H1 (cell line): ENCODE measurements at regions not wholly inside any gene's neighbourhood (a gene's known extent, or its start where the extent isn't known, plus 50 kb on each side); places are given as distances from the start of the nearest gene placed in this dataset.

Experiments
- CTCF ChIA-PET: fragments of 300-600 bp; sonication (Branson Sonifier 250); formaldehyde crosslinking; loops from one replicate; lab custom pipeline; 2021; ENCODE audit not compliant: partially characterized antibody; lab: Charles Lee
- POLR2A ChIA-PET: fragments of 300-600 bp; sonication (Branson Sonifier 250); formaldehyde crosslinking; loops from one replicate; lab custom pipeline; 2021; ENCODE audit warnings: inconsistent platforms; ENCODE audit not compliant: partially characterized antibody; lab: Charles Lee
- DNase-seq, 2 experiments: peaks; one replicate each; pipeline versions ENCODE4 v3.0.0 to v3.0.0-alpha.2; 2010 to 2022; ENCODE audit warnings: low spot score in 2 of 2, low read depth in 1 of 2, mixed read lengths in 1 of 2
- FAIRE-seq: peaks from 2 replicates; lab custom pipeline; 2011; peaks lifted over from hg19 to GRCh38; lab: Jason Lieb, UNC
- H2AFZ ChIP-seq: 2 replicates; pipeline ENCODE4 v1.8.1; 2012; ENCODE audit warnings: low read length, inconsistent platforms
- H2AK5ac ChIP-seq: 2 replicates; pipeline ENCODE4 v1.6.1; 2013; ENCODE audit warnings: low read depth, low read length
- H2BK120ac ChIP-seq: replicated peaks from 2 replicates; pipeline ENCODE3; 2013; ENCODE audit warnings: low read depth, low read length, inconsistent platforms
- H2BK12ac ChIP-seq: 2 replicates; pipeline ENCODE4 v1.6.1; 2013; ENCODE audit warnings: low read depth, low read length
- H2BK15ac ChIP-seq: 2 replicates; pipeline ENCODE4 v1.6.1; 2013; ENCODE audit warnings: low read length
- H2BK20ac ChIP-seq: 2 replicates; pipeline ENCODE4 v1.6.1; 2013; ENCODE audit warnings: low read length
- H2BK5ac ChIP-seq: 2 replicates; pipeline ENCODE4 v1.6.1; 2013; ENCODE audit warnings: low read depth, low read length
- H3K14ac ChIP-seq: 2 replicates; pipeline ENCODE4 v1.6.1; 2013; ENCODE audit warnings: inconsistent platforms; ENCODE audit not compliant: insufficient read length
- H3K18ac ChIP-seq: 2 replicates; pipeline ENCODE4 v1.6.1; 2013; ENCODE audit warnings: low read length; ENCODE audit errors: extremely low read depth
- H3K23ac ChIP-seq: 2 replicates; pipeline ENCODE4 v1.6.1; 2013; ENCODE audit warnings: inconsistent platforms; ENCODE audit not compliant: insufficient read length
- H3K23me2 ChIP-seq: 2 replicates; pipeline ENCODE4 v1.6.1; 2013; ENCODE audit warnings: low read depth, low read length
- H3K27ac ChIP-seq: 2 replicates; pipeline ENCODE4 v1.6.1; 2011; ENCODE audit warnings: low read depth, low read length, inconsistent platforms
- H3K27me3 ChIP-seq, 4 experiments: replicated peaks in 1 of 4; 1 replicate in 1 of 4; 2 replicates in 3 of 4; pipeline versions ENCODE4 v1.6.1 to v1.8.1; 2011 to 2013; ENCODE audit warnings: low read length in 3 of 4, mild to moderate bottlenecking in 3 of 4, inconsistent platforms in 2 of 4, mixed read lengths in 2 of 4, moderate library complexity in 1 of 4; ENCODE audit not compliant: control insufficient read depth in 3 of 4, insufficient read depth in 3 of 4; ENCODE audit errors: extremely low read depth in 1 of 4
- H3K36me3 ChIP-seq, 4 experiments: 2 replicates each; pipeline versions ENCODE4 v1.6.1 to v1.8.1; 2011 to 2013; ENCODE audit warnings: mild to moderate bottlenecking in 4 of 4, low read length in 3 of 4, moderate library complexity in 2 of 4, control low read depth in 1 of 4, inconsistent platforms in 1 of 4; ENCODE audit not compliant: insufficient read depth in 4 of 4, control insufficient read depth in 2 of 4
- H3K4ac ChIP-seq: replicated peaks from 2 replicates; pipeline ENCODE3; 2013; ENCODE audit warnings: low read length, low read depth, mixed read lengths, inconsistent platforms; ENCODE audit not compliant: insufficient read length
- H3K4me1 ChIP-seq, 4 experiments: replicated peaks in 1 of 4; 1 replicate in 1 of 4; 2 replicates in 3 of 4; pipeline versions ENCODE4 v1.6.1 to v1.8.1; 2011 to 2013; ENCODE audit warnings: low read length in 3 of 4, inconsistent platforms in 2 of 4, mixed read lengths in 1 of 4; ENCODE audit not compliant: insufficient read depth in 4 of 4, control insufficient read depth in 3 of 4
- H3K4me2 ChIP-seq, 2 experiments: 2 replicates each; pipeline versions ENCODE4 v1.6.1 to v1.8.1; 2011 to 2013; ENCODE audit warnings: low read depth in 2 of 2, low read length in 2 of 2, control low read depth in 1 of 2, inconsistent platforms in 1 of 2, mild to moderate bottlenecking in 1 of 2; ENCODE audit not compliant: insufficient read depth in 1 of 2
- H3K4me3 ChIP-seq, 4 experiments: fragments of 200-600, 300-600 bp in 1 of 4; sonication (generic), shearing (Covaris generic), sonication (Bioruptor Twin) in 1 of 4; 2 replicates each; pipeline versions ENCODE4 v1.5.1 to v1.8.1; 2011 to 2016; ENCODE audit warnings: low read length in 4 of 4, low read depth in 3 of 4, control low read depth in 2 of 4, inconsistent platforms in 2 of 4, mild to moderate bottlenecking in 2 of 4, mixed read lengths in 1 of 4, moderate library complexity in 1 of 4; ENCODE audit not compliant: insufficient read depth in 2 of 4; ENCODE audit errors: extremely low read depth in 1 of 4
- H3K56ac ChIP-seq: replicated peaks from 2 replicates; pipeline ENCODE3; 2013; ENCODE audit warnings: low read depth, mild to moderate bottlenecking, mixed read lengths, low read length, inconsistent platforms; ENCODE audit not compliant: insufficient read length
- H3K79me1 ChIP-seq: 2 replicates; pipeline ENCODE4 v1.6.1; 2013; ENCODE audit warnings: low read depth, low read length, control low read depth
- H3K79me2 ChIP-seq, 2 experiments: 2 replicates each; pipeline versions ENCODE4 v1.6.1 to v1.8.1; 2012 to 2013; ENCODE audit warnings: low read length in 2 of 2, mild to moderate bottlenecking in 2 of 2, inconsistent platforms in 1 of 2; ENCODE audit not compliant: insufficient read depth in 2 of 2, control insufficient read depth in 1 of 2
- H3K9ac ChIP-seq, 4 experiments: replicated peaks in 1 of 4; 1 replicate in 1 of 4; 2 replicates in 3 of 4; pipeline versions ENCODE4 v1.6.1 to v1.8.1; 2011 to 2013; ENCODE audit warnings: low read depth in 3 of 4, low read length in 3 of 4, control low read depth in 2 of 4, mild to moderate bottlenecking in 2 of 4, moderate library complexity in 2 of 4, inconsistent platforms in 1 of 4; ENCODE audit errors: extremely low read depth in 1 of 4
- H3K9me3 ChIP-seq, 2 experiments: 2 replicates each; pipeline versions ENCODE4 v1.6.1 to v1.8.1; 2012 to 2013; ENCODE audit warnings: mild to moderate bottlenecking in 2 of 2, moderate library complexity in 2 of 2, control low read depth in 1 of 2, inconsistent platforms in 1 of 2, low read depth in 1 of 2, low read length in 1 of 2, mixed read lengths in 1 of 2; ENCODE audit not compliant: insufficient read depth in 2 of 2
- H4K20me1 ChIP-seq, 2 experiments: replicated peaks in 1 of 2; 2 replicates each; pipeline versions ENCODE3 to v1.8.1; 2011 to 2013; ENCODE audit warnings: inconsistent platforms in 2 of 2, low read length in 2 of 2, mild to moderate bottlenecking in 1 of 2; ENCODE audit not compliant: insufficient read depth in 2 of 2, control insufficient read depth in 1 of 2
- H4K5ac ChIP-seq: 2 replicates; pipeline ENCODE4 v1.6.1; 2013; ENCODE audit warnings: low read length, low read depth, mixed read lengths, inconsistent platforms; ENCODE audit not compliant: insufficient read length
- H4K8ac ChIP-seq: 2 replicates; pipeline ENCODE4 v1.8.0; 2013; ENCODE audit warnings: mild to moderate bottlenecking, moderate library complexity, low read length, inconsistent platforms; ENCODE audit not compliant: insufficient read depth; ENCODE audit errors: extremely low read depth
- H4K91ac ChIP-seq: replicated peaks from 2 replicates; pipeline ENCODE3; 2013; ENCODE audit warnings: low read length, mixed read lengths, inconsistent platforms; ENCODE audit not compliant: insufficient read length
- CEBPB ChIP-seq: IDR thresholded peaks from 2 replicates; pipeline ENCODE4 v1.6.1; 2012; ENCODE audit warnings: low read depth, low read length
- FOSL1 ChIP-seq: IDR thresholded peaks from 2 replicates; pipeline ENCODE4 v1.6.1; 2011; ENCODE audit warnings: mild to moderate bottlenecking, low read depth, low read length, moderate library complexity; ENCODE audit not compliant: insufficient read depth
- JUND ChIP-seq: IDR thresholded peaks from 2 replicates; pipeline ENCODE4 v1.6.1; 2011; ENCODE audit warnings: mild to moderate bottlenecking, improper control_type of control experiment, low read length
- KDM1A ChIP-seq: fragments of 200-600, 300-600 bp; sonication (generic); IDR thresholded peaks from 2 replicates; pipeline ENCODE4 v1.7.1; 2016; ENCODE audit warnings: mild to moderate bottlenecking, low read length, borderline replicate concordance
- SIRT6 ChIP-seq: IDR thresholded peaks from one replicate; pipeline ENCODE4 v1.7.1; 2012; ENCODE audit warnings: low read length, inconsistent platforms
- WGBS, 2 experiments: shearing (Covaris generic) in 1 of 2; methylation state at CpG; one replicate each; pipeline versions ENCODE4 v1.1.6 to v1.1.7; 2013 to 2015; ENCODE audit warnings: low lambda C conversion rate in 2 of 2, mixed read lengths in 2 of 2, inconsistent platforms in 1 of 2, low coverage in 1 of 2, missing lambda C conversion rate in 1 of 2; ENCODE audit not compliant: insufficient replicate concordance in 2 of 2, insufficient coverage in 1 of 2, insufficient read length in 1 of 2; ENCODE audit errors: extremely low coverage in 1 of 2, missing lambda C conversion rate in 1 of 2; 5-methylcytosine and 5-hydroxymethylcytosine counted together

- TF ChIP-seq KDM1A = no peak
- no peak for TF ChIP-seq FOSL1
- TF ChIP-seq CEBPB = no peak
- TF ChIP-seq SIRT6 = no peak
- TF ChIP-seq JUND = no peak
- H2BK15ac ChIP-seq = no peak overlapping the region
- H3K27me3 ChIP-seq = no peaks in the 10 kb centered on the region
- H2BK12ac ChIP-seq = no peak overlapping the region
- no peak overlapping the region for H2BK120ac ChIP-seq
- WGBS, 2 experiments = 95% methylated on average over 6 of the region's 6 CpGs; no CpG with 5 or more reads in 1 of the 2 experiments
- H2AFZ ChIP-seq = no peak overlapping the region
- no peak overlapping the region for H3K27ac ChIP-seq
- H3K4me1 ChIP-seq = no peaks in the 10 kb centered on the region
- H3K79me1 ChIP-seq = no peaks in the 10 kb centered on the region
- H3K36me3 ChIP-seq = no peaks in the 10 kb centered on the region
- no peak overlapping the region for H2BK20ac ChIP-seq
- H3K9me3 ChIP-seq = no peaks in the 10 kb centered on the region
- H3K14ac ChIP-seq = no peak overlapping the region
- H3K23me2 ChIP-seq = no peaks in the 10 kb centered on the region
- H4K91ac ChIP-seq = no peak overlapping the region
- no peak overlapping the region for H4K8ac ChIP-seq
- H3K56ac ChIP-seq = no peak overlapping the region
- H3K23ac ChIP-seq = no peak overlapping the region
- FAIRE-seq = no peak
- H3K9ac ChIP-seq = no peak overlapping the region
- H2BK5ac ChIP-seq = no peak overlapping the region
- no peaks in the 10 kb centered on the region for H4K20me1 ChIP-seq
- no peak overlapping the region for H3K4me3 ChIP-seq
- ChIA-PET CTCF (interaction anchor here (0.6 kb wide), 2 partner anchors 24 to 50 kb away, joined by 3 read pairs; no protein-coding TSS in a partner anchor), POLR2A (no interaction called here)
- DNase-seq = no peak
- H3K4ac ChIP-seq = no peak overlapping the region
- H3K4me2 ChIP-seq = no peak overlapping the region
- no peaks in the 10 kb centered on the region for H3K79me2 ChIP-seq
- H3K18ac ChIP-seq = no peak overlapping the region
- H4K5ac ChIP-seq = no peak overlapping the region
- no peak overlapping the region for H2AK5ac ChIP-seq
These were observed 406.5 kb downstream of the KIF16B start for GRCh38 chr20:16166737-16167136.
